GM18907 (cell line): ENCODE measurements at regions not wholly inside any gene's neighbourhood (a gene's known extent, or its start where the extent isn't known, plus 50 kb on each side); places are given as distances from the start of the nearest gene placed in this dataset.

Experiments
- ATAC-seq: cut with Tn5 transposase; IDR thresholded peaks from one replicate; pipeline ENCODE4 v1.9.1; 2021; ENCODE audit warnings: mild to moderate bottlenecking, moderate library complexity; ENCODE audit not compliant: unreplicated experiment

DNA sequence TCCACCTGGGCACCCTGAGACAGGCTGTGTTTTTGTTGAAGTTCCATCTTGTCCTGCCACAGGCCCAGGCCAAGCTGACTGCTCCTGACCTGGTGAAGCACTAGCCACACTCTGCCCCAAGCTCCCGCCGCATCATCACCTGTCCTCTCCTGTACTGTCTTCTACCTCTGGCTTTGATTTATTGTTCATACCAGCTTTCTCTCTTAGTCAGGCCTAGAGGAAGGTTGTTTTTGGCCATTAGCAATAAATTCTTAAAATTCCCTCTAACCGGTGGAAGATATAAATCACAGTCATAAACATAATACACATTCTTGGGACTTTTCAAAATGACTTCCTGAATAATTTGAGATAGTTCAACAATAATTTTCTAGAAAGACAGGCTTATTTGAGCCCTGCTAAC, 169.4 kb downstream of the DAD1 start:
- ATAC-seq, result no peak

- ATAC-seq, result peak; percentile 73
Measured at GRCh38 chr14:22418631-22419030, 170.4 kb downstream of the DAD1 start.

DNA sequence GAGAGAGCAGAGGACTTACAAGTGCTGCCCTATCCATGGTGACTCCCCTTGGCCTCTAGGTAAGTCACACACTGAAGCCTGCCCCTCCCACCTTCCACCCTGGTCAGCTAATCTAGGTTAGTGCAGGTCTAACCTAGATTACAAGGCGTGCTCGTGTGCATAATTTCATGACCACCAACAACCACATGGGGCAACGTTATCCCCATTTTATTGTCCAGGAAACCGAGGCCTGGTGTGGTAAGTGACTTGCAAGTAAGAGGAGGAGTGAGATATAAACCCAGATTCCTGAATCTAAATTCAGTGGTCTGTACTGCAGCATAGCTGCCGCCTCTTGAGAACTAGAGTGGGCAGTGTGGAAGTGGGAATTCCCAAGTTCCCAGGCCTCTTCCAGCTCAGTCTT, 171.1 kb downstream of the DAD1 start:
- ATAC-seq, result no peak

DNA sequence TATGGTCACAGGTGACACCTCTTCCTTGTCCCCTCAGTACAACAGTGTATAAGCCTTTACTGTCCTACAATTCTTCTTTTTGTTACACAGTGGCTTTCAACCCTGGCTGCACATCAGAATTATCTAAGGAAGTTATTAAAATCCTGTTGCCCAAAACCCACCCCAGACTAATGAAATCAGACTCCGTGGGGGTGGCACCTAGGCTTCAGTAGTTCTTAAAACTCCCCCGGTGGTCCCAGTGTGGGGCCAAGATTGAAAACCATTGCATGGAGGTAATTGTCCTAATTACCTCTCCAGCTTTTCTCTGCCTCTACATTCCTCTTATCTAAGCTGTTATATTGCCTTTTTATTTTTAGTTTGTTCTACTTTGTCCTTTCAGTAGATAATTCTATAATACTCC, 172.8 kb downstream of the DAD1 start:
- no peak for ATAC-seq

GRCh38 chr14:22415605-22415959, 173.4 kb downstream of the DAD1 start:
- no peak for ATAC-seq

DNA sequence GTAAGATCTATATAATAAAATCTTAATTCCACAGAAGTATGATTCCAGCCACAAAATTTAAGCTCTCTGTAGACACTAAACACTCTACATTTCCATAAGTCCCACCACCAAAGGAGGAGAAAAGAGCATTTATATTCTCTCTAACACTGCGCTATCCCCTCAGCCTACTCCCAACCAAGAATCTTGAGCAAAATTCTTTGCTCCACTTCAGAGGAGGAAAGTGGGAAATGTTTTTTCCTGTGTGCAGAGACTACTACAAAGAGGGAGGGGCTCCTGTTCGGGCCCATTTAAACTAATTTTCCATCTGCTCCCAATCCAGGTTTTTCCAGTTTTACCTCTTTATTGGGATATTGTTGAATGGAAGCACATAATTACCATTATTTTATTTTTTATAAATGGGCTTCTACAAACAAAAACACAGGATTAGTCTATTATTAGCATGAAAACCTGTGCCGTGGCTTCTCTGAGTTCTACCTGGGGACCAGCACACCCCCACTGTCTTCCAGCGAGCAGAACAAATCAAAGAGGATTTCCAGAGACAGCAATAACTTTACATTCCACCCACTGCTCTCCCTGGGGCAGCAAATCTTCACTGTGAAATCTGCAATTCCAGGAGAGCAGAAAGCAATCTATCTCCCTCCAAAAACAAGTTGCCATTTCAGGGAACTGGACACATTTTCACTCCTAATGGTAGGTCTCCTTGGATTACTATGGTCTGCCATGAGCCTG, 174.0 kb downstream of the DAD1 start:
- ATAC-seq, result no peak

DNA sequence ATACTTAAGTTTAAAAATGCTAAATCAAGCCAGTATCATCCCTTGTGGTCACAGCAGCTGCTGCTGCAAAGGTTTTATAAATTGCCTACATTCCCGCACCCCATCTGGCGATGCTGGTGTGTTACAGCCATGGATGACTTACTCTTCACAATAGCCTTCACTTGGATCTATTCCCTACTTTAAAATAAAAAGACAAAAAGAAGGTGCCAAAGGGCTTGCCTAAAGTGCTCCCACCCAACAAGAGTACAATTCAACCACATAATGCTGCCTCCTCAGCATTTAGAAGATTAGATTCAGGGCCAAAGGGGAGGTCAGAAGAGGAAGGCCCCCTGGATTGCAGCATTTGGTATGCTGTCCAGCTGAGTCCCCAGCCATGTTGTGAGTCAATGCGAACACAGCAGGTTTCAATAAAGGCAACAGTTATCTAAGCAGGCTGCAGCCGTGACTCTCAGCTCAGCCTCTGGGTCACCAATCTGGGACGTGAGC, 176.1 kb downstream of the DAD1 start:
- ATAC-seq, result no peak

- ATAC-seq, result no peak
Measured at GRCh38 chr14:22411398-22412055, 177.5 kb downstream of the DAD1 start.

GRCh38 chr14:22410497-22410896, 178.5 kb downstream of the DAD1 start:
- ATAC-seq, result no peak

DNA sequence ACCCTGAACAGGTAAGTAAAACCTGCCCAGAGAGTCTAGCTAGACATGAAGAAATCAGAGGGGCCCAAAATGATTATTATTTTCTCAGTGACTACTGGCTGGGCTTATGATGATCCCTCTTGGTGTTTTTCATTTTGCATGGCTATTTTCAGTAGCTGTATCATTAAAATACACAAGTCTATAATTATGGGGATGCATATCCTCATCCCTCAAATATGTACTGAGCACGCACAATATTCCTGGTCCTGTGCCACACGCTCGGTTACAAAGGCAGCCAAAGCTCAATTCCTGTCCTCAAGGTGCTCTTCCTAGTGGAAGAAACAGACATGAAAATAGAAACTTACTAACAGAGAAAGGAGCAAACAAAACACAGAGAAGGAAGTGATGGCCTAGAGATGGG, 180.0 kb downstream of the DAD1 start:
- ATAC-seq, result no peak

GRCh38 chr14:22408547-22408946, 180.5 kb downstream of the DAD1 start:
- ATAC-seq, result no peak

DNA sequence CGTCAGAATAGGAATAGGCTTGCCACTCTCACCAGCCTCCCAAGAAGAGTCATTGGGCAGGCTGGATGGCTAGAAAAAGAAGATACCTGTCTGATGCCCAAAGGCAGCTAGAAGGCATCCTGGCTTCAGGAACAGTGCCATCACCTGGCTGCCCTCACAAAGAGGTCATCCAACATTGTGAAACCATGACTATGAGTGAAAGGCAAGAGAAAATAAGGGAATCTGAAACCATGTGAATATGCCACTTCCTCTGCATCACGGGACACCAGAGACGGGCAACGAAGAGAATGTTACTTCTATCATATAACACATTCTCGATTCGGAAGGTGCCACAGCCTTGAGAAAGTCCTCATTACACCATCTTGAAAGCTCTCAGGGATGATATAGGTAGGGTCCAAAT, 182.0 kb downstream of the DAD1 start:
- ATAC-seq, result no peak

DNA sequence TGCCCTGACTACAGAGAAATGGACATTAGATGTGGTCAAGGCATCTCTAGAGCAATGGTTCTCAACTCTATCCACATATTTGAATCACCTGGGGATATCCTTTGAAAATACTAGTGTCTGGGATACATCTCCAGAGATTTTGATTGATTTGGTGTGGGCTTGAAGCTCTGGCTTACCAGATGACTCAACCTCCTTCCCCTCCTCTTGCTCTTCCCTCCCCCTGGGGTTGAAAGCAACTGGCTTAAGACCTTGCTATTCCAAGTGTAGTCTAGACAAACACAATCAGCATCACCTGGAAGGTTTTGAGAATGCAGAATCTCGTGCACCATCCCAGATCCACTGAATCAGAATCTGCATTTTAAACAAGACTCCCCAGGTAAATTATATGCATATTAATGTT, 183.8 kb downstream of the DAD1 start:
- no peak for ATAC-seq

DNA sequence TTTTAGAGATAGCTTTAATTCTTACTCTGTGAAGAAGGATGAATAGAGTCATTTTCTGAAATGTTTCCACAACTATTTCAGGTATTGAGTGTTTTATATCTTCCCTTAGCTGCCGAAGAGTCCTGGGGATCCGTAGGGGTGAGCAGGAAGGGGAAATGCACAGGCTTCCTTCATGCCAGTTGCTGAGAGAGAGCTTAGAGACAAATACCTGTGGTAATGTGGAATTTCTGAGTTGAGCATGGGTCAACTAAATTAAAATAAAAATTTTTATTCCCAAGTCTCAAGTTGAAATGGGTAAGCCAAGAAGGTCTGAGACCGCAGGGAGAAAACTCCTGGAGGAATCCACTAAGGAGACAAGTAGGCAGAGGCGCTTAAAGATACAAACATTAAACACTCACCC, 185.7 kb downstream of the DAD1 start:
- ATAC-seq, result no peak

GRCh38 chr14:22400655-22401259, 188.3 kb downstream of the DAD1 start:
- no peak for ATAC-seq

- ATAC-seq, result no peak
Measured at GRCh38 chr14:22399776-22400175, 189.2 kb downstream of the DAD1 start.

DNA sequence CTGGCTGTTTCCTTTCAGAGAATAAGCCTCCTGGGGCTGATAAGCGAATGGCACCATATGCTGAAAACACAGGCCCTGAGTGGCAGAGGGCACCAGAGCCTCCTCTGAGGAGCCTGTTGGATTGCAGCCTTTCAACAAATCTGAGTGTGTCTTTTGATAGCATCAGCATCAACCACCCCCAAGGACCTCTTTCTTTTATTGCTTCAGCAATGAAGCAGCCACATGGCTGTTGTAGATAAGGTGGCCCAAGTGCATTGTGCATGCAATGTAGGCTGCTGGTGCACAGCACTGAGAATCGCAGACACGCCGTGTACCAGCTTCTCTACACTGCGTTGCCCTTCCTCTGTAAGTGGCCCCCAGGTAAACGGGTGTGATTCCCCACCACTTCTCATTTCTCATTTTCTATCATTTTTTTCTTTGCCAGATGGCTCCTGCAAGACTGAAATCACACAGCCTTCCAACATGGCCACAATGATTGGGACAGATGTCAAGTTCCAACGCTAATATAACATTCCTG, 191.7 kb downstream of the DAD1 start:
- no peak for ATAC-seq

- no peak for ATAC-seq
Measured at GRCh38 chr14:22395803-22396202, 193.2 kb downstream of the DAD1 start.

DNA sequence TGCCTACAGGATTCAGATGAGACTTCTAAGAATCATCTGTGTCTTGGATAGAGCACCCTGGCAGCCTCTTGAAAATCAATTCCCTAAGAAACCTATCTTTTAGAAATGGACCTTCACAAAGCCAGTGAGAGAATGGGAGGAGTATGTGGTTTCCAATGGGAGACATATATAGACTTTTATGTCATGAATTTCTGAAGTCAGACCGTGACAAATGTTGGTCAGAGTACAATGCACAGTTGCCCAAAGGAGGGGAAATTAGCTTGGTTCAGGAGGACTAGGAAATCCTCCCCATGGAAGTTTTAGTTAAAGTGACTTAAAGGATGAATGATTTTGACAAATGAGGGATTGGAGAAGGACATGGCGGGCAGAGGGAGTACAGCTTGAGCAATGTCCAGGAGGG, 194.4 kb downstream of the DAD1 start:
- no peak for ATAC-seq

- ATAC-seq, result no peak
Measured at GRCh38 chr14:22393796-22394195, 195.2 kb downstream of the DAD1 start.

GRCh38 chr14:22391908-22392565, 197.0 kb downstream of the DAD1 start:
- no peak for ATAC-seq
